ENCODE measurements at regions not wholly inside any gene's neighbourhood (a gene's known extent, or its start where the extent isn't known, plus 50 kb on each side); places are given as distances from the start of the nearest gene placed in this dataset.

DNA sequence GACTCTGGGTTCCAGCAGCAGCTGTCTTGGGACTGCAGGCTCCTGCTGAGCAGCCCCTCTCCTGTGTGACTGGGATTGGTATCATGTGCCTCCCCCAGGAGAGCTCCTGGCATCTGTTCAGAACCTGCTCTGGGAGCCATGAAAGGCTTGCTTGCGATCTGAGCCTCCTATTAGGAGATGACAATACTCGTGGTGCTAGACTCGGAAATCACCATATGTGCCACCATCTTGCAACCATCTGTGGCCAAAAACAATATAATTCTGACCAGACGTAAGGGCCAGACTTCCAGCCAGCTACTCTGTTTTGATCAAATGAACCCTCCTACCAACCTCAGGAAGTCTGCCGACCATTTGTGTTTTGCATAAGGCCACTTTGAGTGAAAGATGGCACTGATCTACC, 484.7 kb downstream of the IRS2 start:
- TF ChIP-seq, protein P1, sequence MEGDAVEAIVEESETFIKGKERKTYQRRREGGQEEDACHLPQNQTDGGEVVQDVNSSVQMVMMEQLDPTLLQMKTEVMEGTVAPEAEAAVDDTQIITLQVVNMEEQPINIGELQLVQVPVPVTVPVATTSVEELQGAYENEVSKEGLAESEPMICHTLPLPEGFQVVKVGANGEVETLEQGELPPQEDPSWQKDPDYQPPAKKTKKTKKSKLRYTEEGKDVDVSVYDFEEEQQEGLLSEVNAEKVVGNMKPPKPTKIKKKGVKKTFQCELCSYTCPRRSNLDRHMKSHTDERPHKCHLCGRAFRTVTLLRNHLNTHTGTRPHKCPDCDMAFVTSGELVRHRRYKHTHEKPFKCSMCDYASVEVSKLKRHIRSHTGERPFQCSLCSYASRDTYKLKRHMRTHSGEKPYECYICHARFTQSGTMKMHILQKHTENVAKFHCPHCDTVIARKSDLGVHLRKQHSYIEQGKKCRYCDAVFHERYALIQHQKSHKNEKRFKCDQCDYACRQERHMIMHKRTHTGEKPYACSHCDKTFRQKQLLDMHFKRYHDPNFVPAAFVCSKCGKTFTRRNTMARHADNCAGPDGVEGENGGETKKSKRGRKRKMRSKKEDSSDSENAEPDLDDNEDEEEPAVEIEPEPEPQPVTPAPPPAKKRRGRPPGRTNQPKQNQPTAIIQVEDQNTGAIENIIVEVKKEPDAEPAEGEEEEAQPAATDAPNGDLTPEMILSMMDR (conservative IDR thresholded peaks at IDR 0.05) = no peak
- no peak for TF ChIP-seq ZFX (IDR thresholded peaks at IDR 0.05)

DNA sequence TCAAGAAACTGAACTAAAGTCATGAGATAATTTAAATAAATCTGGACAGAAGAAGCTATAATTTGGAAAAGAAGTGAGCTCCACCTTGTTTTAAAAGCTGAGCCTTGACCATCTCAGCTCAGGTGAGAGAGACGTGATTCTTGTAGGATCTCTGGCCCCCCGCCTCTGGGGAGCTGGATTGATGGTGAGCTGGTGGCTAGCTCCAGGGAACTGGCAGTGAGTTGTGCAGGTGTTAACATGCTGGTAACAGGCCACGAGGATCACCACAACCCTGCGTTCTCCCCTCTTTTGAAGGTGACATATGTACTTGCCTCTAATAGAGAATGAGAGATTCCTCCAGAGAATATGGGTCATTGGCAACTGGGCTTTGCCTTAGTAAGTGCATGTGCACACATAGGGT, 485.1 kb downstream of the IRS2 start:
- TF ChIP-seq, protein P1 (conservative IDR thresholded peaks at IDR 0.05) = no peak
- TF ChIP-seq ZFX (IDR thresholded peaks at IDR 0.05) = no peak
- H3K27ac ChIP-seq = no peak overlapping the region

More for the DNA sequence above, 484.7 kb downstream of the IRS2 start:
- H3K27ac ChIP-seq = no peak overlapping the region

DNA sequence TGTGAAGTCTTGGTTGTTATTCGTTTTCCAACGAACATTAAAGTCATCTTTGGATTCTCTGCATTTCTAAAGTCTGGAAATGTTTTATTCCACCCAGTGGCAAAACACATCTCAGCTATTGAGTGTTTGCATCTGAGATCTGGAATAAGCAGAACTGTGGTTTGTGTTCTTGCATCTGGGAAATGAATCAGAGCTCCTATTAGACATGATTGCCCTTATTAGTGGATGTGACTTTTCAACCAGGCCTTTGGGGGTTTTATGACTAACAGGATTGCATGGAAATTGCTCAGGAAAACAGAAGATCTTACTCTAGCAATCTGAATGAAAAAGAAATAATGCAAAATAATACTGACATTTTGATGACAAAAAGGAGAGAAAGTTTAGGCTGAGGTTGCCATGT, 488.8 kb downstream of the IRS2 start:
- TF ChIP-seq, protein P1 (conservative IDR thresholded peaks at IDR 0.05) = no peak
- TF ChIP-seq ZFX (IDR thresholded peaks at IDR 0.05) = no peak
- H3K27ac ChIP-seq = no peak overlapping the region

DNA sequence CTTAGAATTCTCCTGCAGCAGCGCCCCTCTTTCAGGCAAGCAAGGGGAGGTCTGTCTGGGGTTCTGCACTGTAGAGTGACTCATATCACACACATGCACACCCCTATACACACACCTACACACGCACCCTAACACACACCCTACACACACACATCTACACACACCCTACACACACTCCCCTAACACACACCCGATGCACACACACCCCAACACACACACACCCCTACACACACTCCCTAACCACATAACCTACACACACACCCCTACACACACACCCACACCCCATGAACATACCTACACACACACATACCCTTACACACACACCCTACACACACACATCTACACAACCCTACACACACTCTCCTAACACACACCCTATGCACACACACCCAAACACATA, 493.2 kb downstream of the IRS2 start:
- TF ChIP-seq, protein P1 (conservative IDR thresholded peaks at IDR 0.05) = no peak
- TF ChIP-seq ZFX (IDR thresholded peaks at IDR 0.05) = no peak
- H3K27ac ChIP-seq = no peak overlapping the region

DNA sequence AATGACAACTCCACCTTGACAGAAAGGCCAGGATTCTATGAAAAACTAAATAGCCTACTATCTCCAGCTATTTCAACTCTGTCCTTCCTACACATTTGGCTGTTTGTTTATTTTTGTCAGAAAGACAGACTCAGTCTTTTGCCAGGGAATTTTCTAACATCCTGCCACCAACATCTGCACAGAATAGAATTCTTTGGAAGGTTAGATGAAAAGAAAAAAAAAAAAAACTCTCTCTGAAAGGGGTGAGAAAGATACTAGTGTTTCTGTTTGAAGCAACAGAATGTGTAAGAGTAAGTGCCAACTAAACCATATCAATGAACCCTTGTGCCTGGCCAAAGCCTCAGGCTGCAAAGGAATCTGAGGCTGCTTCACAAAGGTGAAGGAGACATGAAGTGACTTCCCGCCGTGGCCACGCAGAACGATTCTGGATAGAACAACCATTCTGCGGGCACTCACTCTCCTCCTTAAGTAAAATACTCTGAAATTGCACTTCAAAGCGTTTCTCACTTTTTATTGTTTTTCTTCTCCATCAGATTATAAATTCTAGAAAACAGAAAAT, 498.2 kb downstream of the IRS2 start:
- H3K27ac ChIP-seq = no peak overlapping the region
- TF ChIP-seq ZFX (IDR thresholded peaks at IDR 0.05) = no peak
- TF ChIP-seq, protein P1 (conservative IDR thresholded peaks at IDR 0.05) = no peak

DNA sequence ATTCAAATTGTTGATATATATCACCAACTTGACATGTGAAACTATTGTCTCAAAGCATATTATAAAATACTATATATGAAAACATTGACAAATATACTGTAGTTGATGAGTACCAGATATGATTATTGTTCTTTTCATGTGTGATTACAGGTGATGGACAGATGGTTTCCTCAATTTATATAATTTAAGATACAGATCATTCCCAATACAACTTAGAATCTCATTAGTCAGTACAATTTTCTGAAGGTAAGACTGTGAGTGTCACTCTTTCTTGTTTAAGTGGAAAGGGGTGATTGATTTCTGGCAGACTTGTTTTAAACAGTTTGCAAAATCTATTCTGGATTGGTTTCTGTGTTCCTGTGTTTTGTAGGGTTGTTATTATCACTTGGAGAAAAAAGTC, 498.8 kb downstream of the IRS2 start:
- TF ChIP-seq, protein P1 (conservative IDR thresholded peaks at IDR 0.05) = no peak
- TF ChIP-seq ZFX (IDR thresholded peaks at IDR 0.05) = no peak
- H3K27ac ChIP-seq = no peak overlapping the region

DNA sequence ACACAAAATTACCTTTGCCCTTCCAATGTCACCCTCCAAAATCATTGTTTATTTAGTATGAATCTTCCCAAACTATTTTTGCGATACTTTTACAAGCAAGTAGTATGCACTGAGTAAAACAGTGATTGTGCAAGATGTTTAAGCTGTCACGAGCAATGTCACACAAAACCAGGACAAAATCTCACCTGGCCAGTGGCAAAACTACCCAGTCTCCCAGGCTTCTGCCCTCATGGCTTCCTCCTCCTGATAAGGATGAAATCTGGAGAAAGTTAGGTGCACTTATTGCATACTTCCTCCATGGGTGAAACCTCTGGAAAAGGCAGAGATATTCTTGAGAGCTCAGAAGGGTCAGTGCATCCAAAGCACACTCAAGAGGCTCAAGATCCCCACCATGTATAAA, 500.8 kb downstream of the IRS2 start:
- no peak for TF ChIP-seq ZFX (IDR thresholded peaks at IDR 0.05)
- TF ChIP-seq, protein P1 (conservative IDR thresholded peaks at IDR 0.05) = no peak
- H3K27ac ChIP-seq = no peak overlapping the region
